HUES48 (cell line): ENCODE measurements at regions not wholly inside any gene's neighbourhood (a gene's known extent, or its start where the extent isn't known, plus 50 kb on each side); places are given as distances from the start of the nearest gene placed in this dataset.

ENCODE experiments used
- H3K27ac ChIP-seq: one replicate; pipeline ENCODE4 v1.7.0; 2013; ENCODE audit warnings: low read depth, low read length, inconsistent platforms
- H3K27me3 ChIP-seq: 2 replicates; pipeline ENCODE4 v1.6.1; 2013; ENCODE audit warnings: mild to moderate bottlenecking, low read length; ENCODE audit not compliant: control insufficient read depth, insufficient read depth
- H3K36me3 ChIP-seq: 2 replicates; pipeline ENCODE4 v1.6.1; 2013; ENCODE audit warnings: low read length; ENCODE audit not compliant: control insufficient read depth, insufficient read depth
- H3K4me1 ChIP-seq: 2 replicates; pipeline ENCODE4 v1.6.1; 2013; ENCODE audit warnings: mild to moderate bottlenecking, low read length; ENCODE audit not compliant: control insufficient read depth, insufficient read depth
- H3K4me3 ChIP-seq: 2 replicates; pipeline ENCODE4 v1.5.1; 2013; ENCODE audit warnings: mild to moderate bottlenecking, low read depth, low read length
- H3K9ac ChIP-seq: 2 replicates; pipeline ENCODE4 v1.6.1; 2013; ENCODE audit warnings: mild to moderate bottlenecking, low read depth, low read length, moderate library complexity
- H3K9me3 ChIP-seq: 2 replicates; pipeline ENCODE4 v1.6.1; 2013; ENCODE audit warnings: low read length; ENCODE audit not compliant: control insufficient read depth, insufficient read depth

DNA sequence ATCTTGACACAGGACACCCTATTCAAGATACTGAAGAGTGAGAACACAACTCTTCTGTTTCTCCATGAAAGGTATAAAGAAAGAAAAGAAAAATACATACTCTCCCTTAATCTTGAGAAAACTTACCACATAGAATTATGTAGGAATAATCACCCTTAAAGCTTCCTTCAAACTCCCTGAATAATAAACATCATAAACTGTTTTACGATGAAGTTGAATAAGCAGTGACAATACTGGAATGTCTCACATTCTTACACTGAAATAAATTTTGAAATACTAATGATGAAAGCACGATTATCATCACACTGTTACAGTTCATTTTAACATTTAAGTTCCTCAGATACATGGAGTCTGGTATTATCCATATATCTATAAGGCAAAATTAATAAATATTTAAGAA, 306.2 kb downstream of the IPMK start:
- Histone ChIP-seq H3K4me1 (no peaks in the 10 kb centered on the region), H3K9ac (no peak overlapping the region)

DNA sequence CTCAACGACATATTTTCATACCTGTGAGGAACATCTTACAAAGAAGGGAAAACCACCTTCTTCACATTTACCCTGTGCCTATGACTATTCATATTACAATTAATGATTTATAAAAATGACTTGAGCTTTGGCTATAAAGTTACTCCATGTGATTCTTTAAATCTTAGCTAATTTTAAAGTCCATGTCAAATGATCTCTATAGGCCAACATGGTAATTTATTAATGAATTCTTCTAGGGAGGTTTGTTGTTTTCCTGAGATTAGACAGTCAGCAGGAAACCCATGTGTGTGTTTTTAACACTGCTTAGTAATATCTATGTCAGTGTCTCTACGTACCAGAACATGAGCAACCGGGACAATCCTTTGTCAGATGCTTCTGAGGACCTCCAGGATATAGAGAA, 307.3 kb downstream of the IPMK start:
- H3K36me3 ChIP-seq: no peaks in the 10 kb centered on the region
- no peak overlapping the region for H3K4me3 ChIP-seq

More for the DNA sequence above, 306.2 kb downstream of the IPMK start:
- Histone ChIP-seq H3K4me3 (no peak overlapping the region), H3K27ac (no peak overlapping the region), H3K27me3 (no peaks in the 10 kb centered on the region), H3K9me3 (no peaks in the 10 kb centered on the region), H3K36me3 (no peaks in the 10 kb centered on the region)

DNA sequence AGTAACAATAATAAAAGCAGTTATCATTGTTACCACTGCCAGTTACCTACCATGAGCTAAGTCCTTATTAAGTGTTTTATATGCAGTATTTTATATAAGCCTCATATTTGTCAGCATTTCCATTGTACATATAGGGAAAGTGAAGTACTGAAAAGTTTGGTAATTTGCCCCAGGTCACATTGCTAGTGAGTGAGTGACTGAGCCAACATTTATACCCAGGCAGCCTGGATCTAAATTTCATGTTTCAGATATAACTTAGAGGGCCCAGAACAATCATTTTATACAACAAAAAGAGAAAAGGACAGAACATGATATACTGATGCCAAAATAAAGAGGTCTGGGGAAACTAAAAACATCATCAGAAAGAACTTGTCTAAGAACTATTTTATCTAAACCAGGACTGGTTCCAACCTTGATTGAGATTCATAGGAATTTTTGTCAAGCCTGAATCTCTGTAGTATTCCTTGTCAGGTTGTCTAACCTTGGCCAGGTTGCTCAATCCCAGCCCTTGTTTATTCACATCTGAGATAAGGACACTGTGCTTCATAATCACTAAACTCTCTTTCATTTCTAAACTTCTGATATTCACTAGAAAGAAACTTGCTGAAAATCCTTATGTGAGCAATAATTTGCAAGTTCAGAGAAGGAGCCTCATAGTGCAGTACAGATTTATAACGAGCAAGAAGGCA, 308.2 kb downstream of the IPMK start:
- Histone ChIP-seq H3K27me3 (no peaks in the 10 kb centered on the region), H3K4me3 (no peak overlapping the region), H3K9me3 (no peaks in the 10 kb centered on the region), H3K4me1 (no peaks in the 10 kb centered on the region), H3K9ac (no peak overlapping the region), H3K27ac (no peak overlapping the region), H3K36me3 (no peaks in the 10 kb centered on the region)

More for the DNA sequence above, 307.3 kb downstream of the IPMK start:
- no peak overlapping the region for H3K9ac ChIP-seq
- H3K27ac ChIP-seq: no peak overlapping the region
- no peaks in the 10 kb centered on the region for H3K9me3 ChIP-seq
- no peaks in the 10 kb centered on the region for H3K27me3 ChIP-seq
- no peaks in the 10 kb centered on the region for H3K4me1 ChIP-seq

DNA sequence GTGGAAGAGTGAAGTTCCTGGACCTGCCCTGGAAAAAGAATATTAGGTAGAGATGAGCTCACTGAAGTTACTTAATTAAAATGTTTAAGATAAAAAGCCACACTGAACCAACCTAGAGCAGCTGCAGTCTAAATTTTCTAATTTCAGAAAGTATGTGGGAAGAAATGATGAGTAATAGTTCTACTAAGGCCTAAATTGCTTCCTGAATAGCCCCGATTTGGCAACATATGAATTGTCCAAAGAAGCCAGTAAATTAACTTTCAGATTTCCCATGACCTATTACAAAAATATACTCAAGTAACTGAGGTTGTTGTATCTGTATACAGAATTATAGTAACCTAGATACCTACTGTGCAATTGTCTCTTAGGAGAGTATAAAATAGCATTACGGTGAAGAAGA, 312.6 kb downstream of the IPMK start:
- H3K4me1 ChIP-seq: peaks cover 6% of the 10 kb centered on the region; the same call in 1 of the 2 replicates
- H3K4me3 ChIP-seq: no peak overlapping the region
- no peaks in the 10 kb centered on the region for H3K9me3 ChIP-seq
- no peaks in the 10 kb centered on the region for H3K36me3 ChIP-seq
- H3K27ac ChIP-seq: no peak overlapping the region
- no peaks in the 10 kb centered on the region for H3K27me3 ChIP-seq
- H3K9ac ChIP-seq: no peak overlapping the region

DNA sequence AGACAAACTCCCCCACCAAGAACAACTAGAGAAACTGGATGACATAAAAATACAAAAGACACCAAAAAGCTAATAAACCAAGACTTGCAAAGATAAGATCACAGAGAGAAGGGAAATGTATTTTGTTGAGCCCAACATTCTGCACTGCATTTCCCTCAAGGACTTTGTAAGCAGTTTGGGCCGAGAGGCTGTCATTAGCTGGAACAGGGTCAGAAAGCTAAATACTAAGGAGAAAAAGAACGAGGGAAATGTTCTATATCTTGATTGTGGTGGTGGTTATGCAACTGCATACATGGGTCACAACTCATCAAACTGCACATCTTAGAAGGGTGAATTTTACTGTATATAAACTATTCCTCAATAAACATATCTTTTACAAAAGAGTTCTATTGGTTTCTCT, 315.0 kb downstream of the IPMK start:
- H3K4me1 ChIP-seq: peaks cover 9% of the 10 kb centered on the region; the same call in 1 of the 2 replicates
- H3K27ac ChIP-seq: no peak overlapping the region
- H3K36me3 ChIP-seq: no peaks in the 10 kb centered on the region
- no peak overlapping the region for H3K9ac ChIP-seq
- H3K4me3 ChIP-seq: no peak overlapping the region
- no peaks in the 10 kb centered on the region for H3K27me3 ChIP-seq
- H3K9me3 ChIP-seq: peaks cover 7% of the 10 kb centered on the region; the same call in 1 of the 2 replicates

DNA sequence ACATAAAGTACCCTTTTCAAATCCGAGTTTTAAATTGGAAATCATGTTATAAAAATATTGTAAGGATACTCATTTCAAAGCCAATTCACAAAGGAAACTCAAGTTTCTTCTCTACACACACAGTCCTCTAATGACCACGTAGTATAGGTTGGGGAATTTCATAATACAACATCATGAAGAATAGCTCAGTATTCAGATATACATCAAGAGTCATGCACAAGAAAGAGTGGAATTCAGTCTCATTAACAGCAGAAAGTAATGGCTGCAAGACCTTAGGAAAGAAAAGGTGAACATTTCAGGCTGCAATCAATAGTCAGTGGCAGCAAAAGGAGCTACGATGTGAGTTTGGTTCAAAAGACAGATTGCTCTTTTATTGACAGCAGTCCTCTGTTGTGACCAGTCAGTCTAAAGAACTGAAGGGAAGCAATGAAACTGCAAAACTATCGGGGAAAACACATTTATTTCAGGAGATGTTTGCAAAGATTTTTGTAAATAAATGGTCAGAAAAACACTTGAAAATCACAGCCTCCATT, 317.2 kb downstream of the IPMK start:
- no peak overlapping the region for H3K4me3 ChIP-seq
- H3K4me1 ChIP-seq: peaks cover 19% of the 10 kb centered on the region
- H3K9ac ChIP-seq: no peak overlapping the region
- no peaks in the 10 kb centered on the region for H3K27me3 ChIP-seq
- no peaks in the 10 kb centered on the region for H3K36me3 ChIP-seq
- no peak overlapping the region for H3K27ac ChIP-seq
- H3K9me3 ChIP-seq: peaks cover 7% of the 10 kb centered on the region; the same call in 1 of the 2 replicates

DNA sequence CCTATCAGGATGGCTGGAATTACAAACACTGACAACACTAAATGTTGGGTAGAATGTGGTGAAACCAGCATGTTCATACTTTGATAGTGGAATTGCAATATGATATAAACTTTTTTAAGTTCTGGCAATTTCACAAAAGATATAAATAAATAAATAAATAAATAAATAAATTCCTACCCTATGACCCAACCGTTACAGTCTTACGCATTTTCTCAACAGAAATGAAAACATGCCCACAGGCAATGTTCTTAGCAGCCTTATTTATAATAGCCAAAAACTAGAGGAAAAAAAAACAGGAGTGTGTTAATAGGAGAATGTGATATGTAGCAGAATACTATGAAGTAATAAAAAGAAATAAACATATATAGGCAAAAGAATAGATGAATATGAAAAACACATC, 318.9 kb downstream of the IPMK start:
- no peak overlapping the region for H3K4me3 ChIP-seq
- H3K9me3 ChIP-seq: peaks cover 7% of the 10 kb centered on the region; the same call in 1 of the 2 replicates
- no peaks in the 10 kb centered on the region for H3K36me3 ChIP-seq
- no peaks in the 10 kb centered on the region for H3K27me3 ChIP-seq
- H3K4me1 ChIP-seq: peaks cover 19% of the 10 kb centered on the region
- no peak overlapping the region for H3K27ac ChIP-seq
- no peak overlapping the region for H3K9ac ChIP-seq

DNA sequence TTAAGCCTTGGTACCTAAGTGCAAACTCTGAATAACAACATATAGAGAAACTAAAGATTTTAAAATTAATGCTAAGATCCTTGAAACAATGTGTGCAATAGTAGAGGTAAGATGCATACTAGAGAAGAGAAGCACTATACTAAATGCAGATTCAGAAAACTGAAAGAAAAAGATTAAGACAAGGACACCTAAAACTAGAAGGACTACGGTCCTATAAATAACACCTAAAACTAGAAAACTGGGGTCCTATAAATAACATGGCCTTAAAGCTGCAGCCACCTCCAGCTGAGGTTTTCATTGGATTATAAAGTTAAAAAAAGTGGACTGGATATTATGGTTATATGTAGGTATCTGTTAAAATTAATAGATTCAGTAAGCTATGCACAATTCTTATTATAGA, 320.9 kb downstream of the IPMK start:
- Histone ChIP-seq H3K4me1 (peaks cover 19% of the 10 kb centered on the region), H3K9me3 (peaks cover 7% of the 10 kb centered on the region; the same call in 1 of the 2 replicates), H3K9ac (no peak overlapping the region), H3K4me3 (no peak overlapping the region), H3K36me3 (no peaks in the 10 kb centered on the region), H3K27me3 (no peaks in the 10 kb centered on the region), H3K27ac (no peak overlapping the region)

DNA sequence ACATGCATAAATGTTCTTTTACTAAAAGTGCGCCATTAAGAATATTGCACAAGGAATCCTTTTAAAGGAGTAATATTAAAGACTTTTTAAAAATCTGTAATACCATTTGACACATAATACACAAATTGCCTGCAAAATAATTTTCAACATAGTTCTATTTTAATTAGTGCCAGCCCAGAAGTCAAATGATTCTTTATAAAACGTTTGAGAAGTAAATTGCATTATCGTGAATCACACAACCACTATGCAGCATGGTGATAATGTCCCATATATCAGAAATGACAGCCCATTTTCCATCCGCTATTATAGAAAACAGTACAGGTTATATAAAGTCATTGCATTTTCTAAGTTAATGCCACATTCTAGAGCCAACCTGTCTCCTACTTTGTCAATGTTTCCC, 324.0 kb downstream of the IPMK start:
- no peak overlapping the region for H3K27ac ChIP-seq
- no peaks in the 10 kb centered on the region for H3K27me3 ChIP-seq
- no peak overlapping the region for H3K9ac ChIP-seq
- no peaks in the 10 kb centered on the region for H3K36me3 ChIP-seq
- no peak overlapping the region for H3K4me3 ChIP-seq
- H3K9me3 ChIP-seq: peaks cover 7% of the 10 kb centered on the region; the same call in 1 of the 2 replicates
- H3K4me1 ChIP-seq: peaks cover 11% of the 10 kb centered on the region

DNA sequence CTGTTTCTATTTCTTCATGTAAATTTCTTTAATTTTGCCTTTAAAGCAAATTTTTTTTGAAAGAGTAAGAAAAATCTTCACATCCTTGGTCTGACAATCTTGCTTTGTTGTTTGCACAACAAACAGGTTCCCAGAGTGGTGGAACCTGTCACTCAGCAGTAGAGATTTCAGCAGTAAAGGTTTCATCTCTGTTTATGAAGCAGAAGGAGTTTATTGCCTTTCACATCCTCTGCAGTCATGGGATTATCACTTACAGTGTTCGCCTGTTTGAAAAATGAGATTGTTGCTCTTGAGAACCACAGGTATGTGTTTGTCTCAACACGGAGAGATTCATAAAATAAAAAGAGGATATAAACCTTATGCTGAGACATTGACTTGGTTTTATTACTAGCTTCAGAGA, 342.6 kb downstream of the IPMK start:
- no peak overlapping the region for H3K4me3 ChIP-seq
- H3K4me1 ChIP-seq: no peaks in the 10 kb centered on the region
- no peak overlapping the region for H3K9ac ChIP-seq
- no peaks in the 10 kb centered on the region for H3K27me3 ChIP-seq
- no peaks in the 10 kb centered on the region for H3K36me3 ChIP-seq
- H3K9me3 ChIP-seq: no peaks in the 10 kb centered on the region
- H3K27ac ChIP-seq: no peak overlapping the region

DNA sequence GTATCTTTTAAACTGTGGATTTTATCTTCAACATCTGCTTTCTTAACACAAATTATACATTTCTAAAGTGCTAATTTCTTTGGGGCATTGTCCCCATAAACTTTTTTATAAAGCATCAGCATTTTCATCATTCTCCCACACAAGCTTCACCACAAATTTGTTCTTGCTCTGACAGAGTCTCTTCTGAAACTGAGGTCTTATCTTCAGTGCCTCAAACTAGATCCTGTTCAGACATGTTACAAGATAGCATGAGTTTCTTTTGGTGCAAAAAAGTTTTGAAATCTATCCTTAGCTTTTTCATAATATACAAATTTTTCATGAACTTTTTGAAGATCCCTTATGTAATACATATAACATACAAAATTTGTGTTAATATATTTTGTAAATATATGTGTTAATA, 346.6 kb downstream of the IPMK start:
- no peaks in the 10 kb centered on the region for H3K4me1 ChIP-seq

More for the DNA sequence above, 346.6 kb downstream of the IPMK start:
- Histone ChIP-seq H3K27me3 (no peaks in the 10 kb centered on the region), H3K9ac (no peak overlapping the region), H3K36me3 (no peaks in the 10 kb centered on the region), H3K4me3 (no peak overlapping the region), H3K9me3 (no peaks in the 10 kb centered on the region), H3K27ac (no peak overlapping the region)
